ENCODE measurements at regions not wholly inside any gene's neighbourhood (a gene's known extent, or its start where the extent isn't known, plus 50 kb on each side); places are given as distances from the start of the nearest gene placed in this dataset.

- WGBS, 3 donors, result 4 to 5% (median 4%) methylated on average over 4 of the region's 4 CpGs
- peak overlapping the region; percentile 72 to 96 for H3K27ac ChIP-seq
- H3K9me3 ChIP-seq, result no peaks in the 10 kb centered on the region
- H3K4me1 ChIP-seq (ENCODE audit: insufficient read depth), result peaks cover 11% of the 10 kb centered on the region
- intact Hi-C loops (cut with DNase I), result loop anchor here in 3 of 4 donors (5.0 to 10.0 kb wide), 2 partner anchors 54 to 57 kb away; partner anchors contain the start of gene ABL1 (in 3 of the 3)
- peak overlapping the region; percentile 41 for H3K4me3 ChIP-seq
- DNase-seq, result peak in 2 of 5 donors; percentile 23 to 31
- no peak for TF ChIP-seq EP300 (IDR thresholded peaks at IDR 0.05)
- no peak for TF ChIP-seq CTCF (IDR thresholded peaks at IDR 0.05)
- TF ChIP-seq POLR2A (IDR thresholded peaks at IDR 0.05), result no peak
- no peaks in the 10 kb centered on the region for H3K36me3 ChIP-seq
- no peaks in the 10 kb centered on the region for H3K27me3 ChIP-seq
Measured at GRCh38 chr9:130780415-130780814, 54.6 kb upstream of the ABL1 start.

GRCh38 chr9:130780865-130781504, 54.1 kb upstream of the ABL1 start:
- peak; percentile 81 for TF ChIP-seq EP300 (IDR thresholded peaks at IDR 0.05)
- TF ChIP-seq POLR2A (IDR thresholded peaks at IDR 0.05), result peak; percentile 89
- TF ChIP-seq CTCF (IDR thresholded peaks at IDR 0.05), result no peak
- Histone ChIP-seq H3K27me3 (no peaks in the 10 kb centered on the region), H3K4me3 (peak overlapping the region; percentile 41), H3K9me3 (no peaks in the 10 kb centered on the region), H3K27ac (peak overlapping the region; percentile 72 to 96), H3K36me3 (no peaks in the 10 kb centered on the region), H3K4me1 (ENCODE audit: insufficient read depth) (peaks cover 14% of the 10 kb centered on the region)
- DNase-seq, result peak; percentile 74 to 90 (median 79)
- WGBS, 3 donors, result 4 to 7% (median 6%) methylated on average over 9 of the region's 9 CpGs
- intact Hi-C loops (cut with DNase I), result loop anchor here in 3 of 4 donors (5.0 to 10.0 kb wide), 2 partner anchors 54 to 56 kb away; partner anchors contain the start of gene ABL1 (in 3 of the 3)

- 36 to 56% (median 43%) methylated on average over 1 of the region's 1 CpG for WGBS, 3 donors
- DNase-seq, result no peak
- Histone ChIP-seq H3K4me1 (ENCODE audit: insufficient read depth) (peaks cover 18% of the 10 kb centered on the region), H3K27me3 (no peaks in the 10 kb centered on the region), H3K36me3 (no peaks in the 10 kb centered on the region), H3K9me3 (no peaks in the 10 kb centered on the region), H3K4me3 (no peak overlapping the region), H3K27ac (peak overlapping the region; percentile 26 to 96)
- intact Hi-C loops (cut with DNase I), result loop anchor here in 3 of 4 donors (5.0 to 10.0 kb wide), 2 partner anchors 53 to 56 kb away; partner anchors contain the start of gene ABL1 (in 3 of the 3)
- TF ChIP-seq POLR2A (IDR thresholded peaks at IDR 0.05) (no peak), CTCF (IDR thresholded peaks at IDR 0.05) (no peak), EP300 (IDR thresholded peaks at IDR 0.05) (no peak)
Measured at GRCh38 chr9:130781569-130781968, 53.5 kb upstream of the ABL1 start.

- no peaks in the 10 kb centered on the region for H3K27me3 ChIP-seq
- H3K36me3 ChIP-seq, result no peaks in the 10 kb centered on the region
- intact Hi-C loops (cut with DNase I), result loop anchor here in 3 of 4 donors (5.0 to 10.0 kb wide), 2 partner anchors 52 to 54 kb away; partner anchors contain the start of gene ABL1 (in 3 of the 3)
- TF ChIP-seq CTCF (IDR thresholded peaks at IDR 0.05), result no peak
- TF ChIP-seq EP300 (IDR thresholded peaks at IDR 0.05), result no peak
- TF ChIP-seq POLR2A (IDR thresholded peaks at IDR 0.05), result no peak
- no peak for DNase-seq
- H3K4me1 ChIP-seq (ENCODE audit: insufficient read depth), result peaks cover 18% of the 10 kb centered on the region
- no peak overlapping the region for H3K4me3 ChIP-seq
- no peaks in the 10 kb centered on the region for H3K9me3 ChIP-seq
- H3K27ac ChIP-seq, result peak overlapping the region in 1 of 2 donors; percentile 96
- WGBS, 3 donors, result 58 to 69% (median 66%) methylated on average over 4 of the region's 4 CpGs
Measured at GRCh38 chr9:130782886-130783530, 52.0 kb upstream of the ABL1 start.
